ENCODE measurements at regions not wholly inside any gene's neighbourhood (a gene's known extent, or its start where the extent isn't known, plus 50 kb on each side); places are given as distances from the start of the nearest gene placed in this dataset.

DNA sequence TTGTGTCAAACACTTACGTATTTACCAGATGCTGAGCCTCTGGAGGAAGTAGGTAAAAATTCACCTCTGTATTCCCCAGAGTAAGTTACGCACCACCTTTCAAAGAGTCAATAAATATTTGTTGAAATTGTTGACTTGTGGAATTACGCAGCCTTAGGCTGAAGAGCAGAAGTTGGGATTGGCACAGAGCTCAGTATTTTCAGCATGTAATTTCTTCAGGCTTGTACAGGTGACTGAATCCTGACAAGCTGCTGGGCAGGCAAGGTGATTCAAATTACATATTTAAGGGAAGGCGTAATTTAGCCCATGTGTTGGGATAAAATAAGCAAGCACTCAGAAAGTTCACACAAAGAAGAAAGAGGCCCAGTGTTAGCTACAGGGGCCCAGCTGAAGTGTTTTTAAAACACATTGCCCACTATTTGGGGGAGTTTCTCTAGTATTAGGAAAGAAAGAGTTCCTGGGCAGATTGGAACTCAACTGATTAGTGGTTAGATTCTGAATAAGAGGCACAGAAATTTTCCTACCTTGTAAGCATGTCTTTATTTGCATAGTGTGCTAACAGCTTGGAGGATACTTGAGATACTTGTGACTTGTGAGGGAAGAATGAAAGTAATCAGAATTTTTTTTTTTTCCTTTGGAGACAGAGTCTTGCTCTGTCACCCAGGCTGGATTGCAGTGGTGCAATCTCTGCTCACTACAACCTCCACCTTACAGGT is 165.3 kb upstream of the FBXL7 start:
- Histone ChIP-seq H3K36me3 (no peaks in the 10 kb centered on the region), H3K9me3 (no peaks in the 10 kb centered on the region), H3K27ac (no peak overlapping the region), H3K4me3 (no peak overlapping the region), H3K27me3 (no peaks in the 10 kb centered on the region), H3K4me1 (no peaks in the 10 kb centered on the region)
- intact Hi-C loops (cut with DNase I) = no loop called here
- no peak for TF ChIP-seq POLR2A (IDR thresholded peaks at IDR 0.05)
- TF ChIP-seq, protein P1, sequence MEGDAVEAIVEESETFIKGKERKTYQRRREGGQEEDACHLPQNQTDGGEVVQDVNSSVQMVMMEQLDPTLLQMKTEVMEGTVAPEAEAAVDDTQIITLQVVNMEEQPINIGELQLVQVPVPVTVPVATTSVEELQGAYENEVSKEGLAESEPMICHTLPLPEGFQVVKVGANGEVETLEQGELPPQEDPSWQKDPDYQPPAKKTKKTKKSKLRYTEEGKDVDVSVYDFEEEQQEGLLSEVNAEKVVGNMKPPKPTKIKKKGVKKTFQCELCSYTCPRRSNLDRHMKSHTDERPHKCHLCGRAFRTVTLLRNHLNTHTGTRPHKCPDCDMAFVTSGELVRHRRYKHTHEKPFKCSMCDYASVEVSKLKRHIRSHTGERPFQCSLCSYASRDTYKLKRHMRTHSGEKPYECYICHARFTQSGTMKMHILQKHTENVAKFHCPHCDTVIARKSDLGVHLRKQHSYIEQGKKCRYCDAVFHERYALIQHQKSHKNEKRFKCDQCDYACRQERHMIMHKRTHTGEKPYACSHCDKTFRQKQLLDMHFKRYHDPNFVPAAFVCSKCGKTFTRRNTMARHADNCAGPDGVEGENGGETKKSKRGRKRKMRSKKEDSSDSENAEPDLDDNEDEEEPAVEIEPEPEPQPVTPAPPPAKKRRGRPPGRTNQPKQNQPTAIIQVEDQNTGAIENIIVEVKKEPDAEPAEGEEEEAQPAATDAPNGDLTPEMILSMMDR (IDR thresholded peaks at IDR 0.05) = no peak
- 83 to 87% methylated on average over 4 of the region's 4 CpGs for WGBS, 2 donors
- no peak for DNase-seq

DNA sequence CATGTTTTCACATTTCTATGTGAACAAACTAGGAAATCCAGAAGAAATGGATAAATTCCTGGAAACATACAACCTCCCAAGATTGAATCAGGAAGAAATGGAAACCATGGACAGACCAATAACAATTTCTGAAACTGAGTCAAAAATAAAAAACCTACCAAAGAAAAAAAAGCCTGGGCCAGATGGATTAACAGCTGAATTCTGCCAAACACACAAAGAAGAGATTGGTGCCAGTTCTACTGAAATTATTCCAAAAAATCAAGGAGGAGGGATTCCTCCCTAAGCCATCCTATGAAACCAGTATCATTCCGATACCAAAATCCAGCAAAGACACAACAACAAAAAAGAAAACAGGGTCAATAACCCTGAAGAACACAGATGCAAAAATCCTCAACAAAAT is 166.9 kb upstream of the FBXL7 start:
- Histone ChIP-seq H3K27me3 (no peaks in the 10 kb centered on the region), H3K4me1 (no peaks in the 10 kb centered on the region), H3K36me3 (no peaks in the 10 kb centered on the region), H3K9me3 (no peaks in the 10 kb centered on the region), H3K27ac (no peak overlapping the region), H3K4me3 (no peak overlapping the region)
- DNase-seq = no peak
- no peak for TF ChIP-seq POLR2A (IDR thresholded peaks at IDR 0.05)
- TF ChIP-seq, protein P1 (IDR thresholded peaks at IDR 0.05) = no peak
- intact Hi-C loops (cut with DNase I) = no loop called here
- 88% methylated on average over 1 of the region's 1 CpG for whole genome bisulfite sequencing, 2 donors

DNA sequence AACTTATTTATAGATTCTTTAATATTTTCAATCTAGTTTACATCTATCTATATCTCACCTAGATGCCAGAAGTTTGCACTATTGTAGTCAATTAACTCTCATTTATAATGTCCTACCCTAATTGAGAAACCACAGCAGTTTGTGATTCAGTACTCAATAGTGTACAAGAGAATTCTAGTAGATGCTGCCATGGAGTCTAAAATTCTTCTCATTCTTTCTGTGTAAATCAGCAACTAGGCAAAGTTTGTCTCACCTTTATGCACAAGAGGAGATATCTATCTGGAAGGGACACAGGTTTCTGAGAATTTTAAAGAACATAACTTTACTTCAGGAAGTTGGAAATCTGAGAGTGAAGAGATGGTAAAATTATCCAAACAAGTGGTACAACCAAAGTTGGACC is 173.0 kb upstream of the FBXL7 start:
- intact Hi-C loops (cut with DNase I) = no loop called here
- H3K27ac ChIP-seq = no peak overlapping the region
- H3K27me3 ChIP-seq = no peaks in the 10 kb centered on the region
- DNase-seq = no peak
- H3K9me3 ChIP-seq = no peaks in the 10 kb centered on the region
- no peaks in the 10 kb centered on the region for H3K36me3 ChIP-seq
- no peaks in the 10 kb centered on the region for H3K4me1 ChIP-seq
- TF ChIP-seq, protein P1 (IDR thresholded peaks at IDR 0.05) = no peak
- no peak for TF ChIP-seq POLR2A (IDR thresholded peaks at IDR 0.05)
- H3K4me3 ChIP-seq = no peak overlapping the region

DNA sequence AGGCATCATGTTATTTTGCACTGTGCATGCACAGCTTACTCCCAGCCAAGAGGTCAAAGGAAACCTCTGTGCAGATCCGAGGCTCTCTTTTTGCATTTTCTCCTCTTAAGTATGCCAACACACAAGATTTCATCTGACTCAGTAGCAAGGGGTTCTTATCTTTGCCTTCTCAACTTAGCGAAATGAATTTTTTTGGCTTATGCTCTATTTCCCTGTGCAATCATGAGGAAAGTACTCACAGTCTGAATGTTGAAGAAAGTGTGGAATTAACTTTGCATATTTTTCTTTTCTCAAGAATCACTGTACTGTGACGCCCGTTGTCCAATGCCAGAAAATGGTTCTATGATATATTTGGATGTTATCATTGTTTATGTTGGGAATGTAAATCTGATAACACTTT is 173.5 kb upstream of the FBXL7 start:
- H3K4me3 ChIP-seq = no peak overlapping the region
- no peak for DNase-seq
- intact Hi-C loops (cut with DNase I) = no loop called here
- no peaks in the 10 kb centered on the region for H3K36me3 ChIP-seq
- H3K4me1 ChIP-seq = no peaks in the 10 kb centered on the region
- TF ChIP-seq, protein P1 (IDR thresholded peaks at IDR 0.05) = no peak
- TF ChIP-seq POLR2A (IDR thresholded peaks at IDR 0.05) = no peak
- no peaks in the 10 kb centered on the region for H3K27me3 ChIP-seq
- H3K27ac ChIP-seq = no peak overlapping the region
- 47 to 54% methylated on average over 4 of the region's 4 CpGs for WGBS, 2 donors
- H3K9me3 ChIP-seq = no peaks in the 10 kb centered on the region

DNA sequence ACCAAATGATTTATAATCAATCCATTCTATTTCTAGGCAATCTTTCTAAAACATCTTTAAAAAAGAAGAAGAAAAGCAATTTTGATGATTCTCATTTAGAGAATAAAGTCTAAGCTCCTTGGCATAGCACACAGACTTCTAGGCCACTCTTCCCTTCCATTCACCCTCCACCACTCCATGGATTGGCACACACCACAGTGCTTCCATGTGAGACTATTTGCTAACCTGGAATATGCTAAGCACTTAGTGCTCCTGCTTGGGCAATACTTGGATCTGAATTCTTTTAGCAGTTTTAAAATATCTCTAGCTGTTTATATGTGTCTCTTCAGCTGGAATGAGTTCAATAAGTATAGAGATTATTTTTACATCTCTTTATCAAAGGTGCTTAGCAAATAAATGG is 177.6 kb upstream of the FBXL7 start:
- Histone ChIP-seq H3K4me1 (no peaks in the 10 kb centered on the region), H3K9me3 (no peaks in the 10 kb centered on the region)
- intact Hi-C loops (cut with DNase I) = no loop called here

More for the DNA sequence above, 177.6 kb upstream of the FBXL7 start:
- TF ChIP-seq, protein P1 (IDR thresholded peaks at IDR 0.05) = no peak
- TF ChIP-seq POLR2A (IDR thresholded peaks at IDR 0.05) = no peak
- H3K36me3 ChIP-seq = no peaks in the 10 kb centered on the region
- no peak for DNase-seq
- no peak overlapping the region for H3K4me3 ChIP-seq
- H3K27ac ChIP-seq = no peak overlapping the region
- H3K27me3 ChIP-seq = no peaks in the 10 kb centered on the region

Measured in esophagus squamous epithelium (tissue), 5 donors.